PC-3 (cell line): ENCODE measurements at regions not wholly inside any gene's neighbourhood (a gene's known extent, or its start where the extent isn't known, plus 50 kb on each side); places are given as distances from the start of the nearest gene placed in this dataset.

ENCODE experiments used
- CTCF ChIP-seq: fragments of 300-600 bp; sonication (generic); conservative IDR thresholded peaks from 2 replicates; pipeline ENCODE4 v1.5.1; 2017; ENCODE audit warnings: antibody characterized with exemption, low read depth, mild to moderate bottlenecking, low read length
- EZH2phosphoT487 ChIP-seq: fragments of 300-600 bp; sonication (generic); IDR thresholded peaks from 2 replicates; pipeline ENCODE4 v1.6.1; 2018; ENCODE audit warnings: mild to moderate bottlenecking, antibody characterized with exemption, low read length, borderline replicate concordance

GRCh38 chr6:153590411-153590810, 448.6 kb upstream of the OPRM1 start:
- no peak for TF ChIP-seq CTCF
- no peak for TF ChIP-seq EZH2phosphoT487
